Kidney (tissue), 13 donors: ENCODE measurements at regions not wholly inside any gene's neighbourhood (a gene's known extent, or its start where the extent isn't known, plus 50 kb on each side); places are given as distances from the start of the nearest gene placed in this dataset.

Experiments
- DNase-seq, 5 donors: peaks; one replicate each; pipeline ENCODE4 v3.0.0-alpha.2; 2013 to 2020
- FAIRE-seq: peaks from 2 replicates; lab custom pipeline; 2012; peaks lifted over from hg19 to GRCh38; lab: Jason Lieb, UNC
- H3K27ac ChIP-seq, 2 donors: one replicate each; pipeline ENCODE4 v1.7.0; 2013; ENCODE audit warnings: low read depth in 2 of 2, low read length in 2 of 2, inconsistent platforms in 1 of 2
- H3K27me3 ChIP-seq: one replicate; pipeline ENCODE4 v1.7.1; 2013; ENCODE audit warnings: low read length, inconsistent platforms; ENCODE audit not compliant: control insufficient read depth, insufficient read depth
- H3K36me3 ChIP-seq, 3 donors: one replicate each; pipeline versions ENCODE4 v1.7.0 to v1.7.1; 2013; ENCODE audit warnings: low read length in 3 of 3, control low read depth in 1 of 3, inconsistent platforms in 1 of 3; ENCODE audit not compliant: insufficient read depth in 3 of 3, control insufficient read depth in 2 of 3
- H3K4me1 ChIP-seq, 3 donors: one replicate each; pipeline versions ENCODE4 v1.7.0 to v1.7.1; 2013; ENCODE audit warnings: low read length in 3 of 3, inconsistent platforms in 1 of 3, low read depth in 1 of 3; ENCODE audit not compliant: control insufficient read depth in 2 of 3, insufficient read depth in 2 of 3
- H3K4me3 ChIP-seq, 3 donors: one replicate each; pipeline versions ENCODE4 v1.7.0 to v1.8.1; 2013; ENCODE audit warnings: low read length in 3 of 3, control low read depth in 1 of 3, inconsistent platforms in 1 of 3
- H3K9ac ChIP-seq, 3 donors: one replicate each; pipeline versions ENCODE4 v1.7.0 to v1.7.1; 2013; ENCODE audit warnings: low read length in 3 of 3, control low read depth in 1 of 3, inconsistent platforms in 1 of 3
- H3K9me3 ChIP-seq, 3 donors: one replicate each; pipeline versions ENCODE4 v1.7.0 to v1.7.1; 2013; ENCODE audit warnings: low read length in 3 of 3, control low read depth in 1 of 3, inconsistent platforms in 1 of 3; ENCODE audit not compliant: control insufficient read depth in 2 of 3, insufficient read depth in 1 of 3
- CTCF ChIP-seq: IDR thresholded peaks from 3 replicates; pipeline ENCODE4 v1.5.1; 2012; ENCODE audit warnings: mild to moderate bottlenecking, moderate library complexity, borderline replicate concordance; ENCODE audit not compliant: insufficient read depth; ENCODE audit errors: extremely low read depth
- intact Hi-C: fragments of 100-400 bp; cut with DNase I; formaldehyde crosslinking; loops from one replicate; pipeline ENCODE4 v1.11.1; 2022
- donor health status: control.
- donor health status: control.
- donor health status: control.
- donor health status: control.
- donor health status: control.
- donor health status: DM: yes; HTN: yes; CAD: no.
- donor health status: Normal renal cell carcinoma (clear cell type).

- DNase-seq (no peak), FAIRE-seq (no peak)
- Histone ChIP-seq H3K4me3 (no peak overlapping the region), H3K9ac (no peak overlapping the region), H3K36me3 (no peaks in the 10 kb centered on the region), H3K27ac (no peak overlapping the region), H3K27me3 (no peaks in the 10 kb centered on the region), H3K9me3 (no peaks in the 10 kb centered on the region), H3K4me1 (no peaks in the 10 kb centered on the region)
- intact Hi-C loops = no loop called here
- no peak for TF ChIP-seq CTCF
Observed at GRCh38 chr3:157671656-157672055, 168.4 kb upstream of the VEPH1 start.

GRCh38 chr3:157669416-157669815 is 166.2 kb upstream of the VEPH1 start:
- FAIRE-seq (no peak), DNase-seq (peak in 2 of 5 donors; percentile 31 to 52)
- Histone ChIP-seq H3K9ac (no peak overlapping the region), H3K9me3 (no peaks in the 10 kb centered on the region), H3K27ac (no peak overlapping the region), H3K36me3 (no peaks in the 10 kb centered on the region), H3K4me1 (no peaks in the 10 kb centered on the region), H3K4me3 (no peak overlapping the region), H3K27me3 (no peaks in the 10 kb centered on the region)
- intact Hi-C loops = no loop called here
- no peak for TF ChIP-seq CTCF

GRCh38 chr3:157667493-157667892 is 164.3 kb upstream of the VEPH1 start:
- TF ChIP-seq CTCF = no peak
- intact Hi-C loops = no loop called here
- H3K27ac ChIP-seq = no peak overlapping the region
- no peaks in the 10 kb centered on the region for H3K27me3 ChIP-seq
- no peak for FAIRE-seq
- H3K4me1 ChIP-seq = no peaks in the 10 kb centered on the region
- H3K9me3 ChIP-seq = no peaks in the 10 kb centered on the region
- no peaks in the 10 kb centered on the region for H3K36me3 ChIP-seq
- no peak overlapping the region for H3K9ac ChIP-seq
- DNase-seq = no peak
- H3K4me3 ChIP-seq = no peak overlapping the region

- FAIRE-seq (no peak), DNase-seq (no peak)
- Histone ChIP-seq H3K9me3 (no peaks in the 10 kb centered on the region), H3K9ac (no peak overlapping the region), H3K4me1 (no peaks in the 10 kb centered on the region), H3K4me3 (no peak overlapping the region), H3K36me3 (no peaks in the 10 kb centered on the region), H3K27ac (no peak overlapping the region), H3K27me3 (no peaks in the 10 kb centered on the region)
- no peak for TF ChIP-seq CTCF
- intact Hi-C loops = no loop called here
Observed at GRCh38 chr3:157662171-157662570, 159.0 kb upstream of the VEPH1 start.
